Fibroblast of lung (primary cell): ENCODE measurements at regions not wholly inside any gene's neighbourhood (a gene's known extent, or its start where the extent isn't known, plus 50 kb on each side); places are given as distances from the start of the nearest gene placed in this dataset.

ENCODE experiments used
- CTCF ChIP-seq, 2 donors: IDR thresholded peaks in 1 of 2; conservative IDR thresholded peaks in 1 of 2; 1 replicate in 1 of 2; 2 replicates in 1 of 2; pipeline ENCODE4 v1.5.1; 2011 to 2012; ENCODE audit warnings: low read length in 2 of 2, control low read depth in 1 of 2, inconsistent platforms in 1 of 2, low read depth in 1 of 2, mild to moderate bottlenecking in 1 of 2
- EZH2 ChIP-seq: IDR thresholded peaks from 2 replicates; pipeline ENCODE4 v1.5.1; 2012; ENCODE audit warnings: low read length, control low read depth, mild to moderate bottlenecking; ENCODE audit errors: missing control alignments

- TF ChIP-seq CTCF (conservative IDR thresholded peaks at IDR 0.05 in 1 of 2, IDR thresholded peaks at IDR 0.05 in 1 of 2; ENCODE audit: low read depth in 1 of 2, low read length in 2 of 2) (no peak), EZH2 (no peak)
Measured at GRCh38 chr6:49328051-49328744, 134.9 kb downstream of the MMUT start.
